ENCODE measurements at regions not wholly inside any gene's neighbourhood (a gene's known extent, or its start where the extent isn't known, plus 50 kb on each side); places are given as distances from the start of the nearest gene placed in this dataset.

DNA sequence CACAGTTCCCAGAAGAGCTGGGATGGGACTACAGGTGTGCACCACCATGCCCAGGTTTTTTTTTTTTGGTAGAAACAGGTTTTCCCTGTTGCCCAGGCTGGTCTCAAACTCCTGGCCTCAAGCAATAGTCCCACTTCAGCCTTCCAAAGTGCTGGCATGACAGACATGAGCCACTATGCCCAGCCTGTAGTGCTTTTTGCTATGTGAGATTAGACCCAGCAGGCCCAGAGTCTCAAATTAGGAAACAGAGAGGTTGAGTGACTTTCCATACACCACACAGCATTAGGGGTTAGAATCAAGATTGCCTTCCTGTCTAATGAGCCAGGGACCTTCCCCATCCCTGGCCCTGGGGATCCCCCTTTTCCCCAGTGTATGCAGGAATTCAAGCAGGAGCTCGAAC lies 90.8 kb upstream of the KCTD7 start:
- no peak overlapping the region for H3K27ac ChIP-seq (ENCODE audit: control insufficient read depth, insufficient read depth, low read length)
- H3K4me1 ChIP-seq (ENCODE audit: control insufficient read depth, extremely low read depth, insufficient read depth, low read length): no peaks in the 10 kb centered on the region
- no peaks in the 10 kb centered on the region for H3K27me3 ChIP-seq (ENCODE audit: control insufficient read depth, extremely low read depth, insufficient read depth, low read length)
- no peaks in the 10 kb centered on the region for H3K9me1 ChIP-seq (ENCODE audit: control insufficient read depth, extremely low read depth, insufficient read depth, low read length)
- TF ChIP-seq EZH2 (IDR thresholded peaks at IDR 0.05; ENCODE audit: low read length): no peak
- TF ChIP-seq, protein P1, sequence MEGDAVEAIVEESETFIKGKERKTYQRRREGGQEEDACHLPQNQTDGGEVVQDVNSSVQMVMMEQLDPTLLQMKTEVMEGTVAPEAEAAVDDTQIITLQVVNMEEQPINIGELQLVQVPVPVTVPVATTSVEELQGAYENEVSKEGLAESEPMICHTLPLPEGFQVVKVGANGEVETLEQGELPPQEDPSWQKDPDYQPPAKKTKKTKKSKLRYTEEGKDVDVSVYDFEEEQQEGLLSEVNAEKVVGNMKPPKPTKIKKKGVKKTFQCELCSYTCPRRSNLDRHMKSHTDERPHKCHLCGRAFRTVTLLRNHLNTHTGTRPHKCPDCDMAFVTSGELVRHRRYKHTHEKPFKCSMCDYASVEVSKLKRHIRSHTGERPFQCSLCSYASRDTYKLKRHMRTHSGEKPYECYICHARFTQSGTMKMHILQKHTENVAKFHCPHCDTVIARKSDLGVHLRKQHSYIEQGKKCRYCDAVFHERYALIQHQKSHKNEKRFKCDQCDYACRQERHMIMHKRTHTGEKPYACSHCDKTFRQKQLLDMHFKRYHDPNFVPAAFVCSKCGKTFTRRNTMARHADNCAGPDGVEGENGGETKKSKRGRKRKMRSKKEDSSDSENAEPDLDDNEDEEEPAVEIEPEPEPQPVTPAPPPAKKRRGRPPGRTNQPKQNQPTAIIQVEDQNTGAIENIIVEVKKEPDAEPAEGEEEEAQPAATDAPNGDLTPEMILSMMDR (optimal IDR thresholded peaks at IDR 0.05 in 1 of 3, IDR thresholded peaks at IDR 0.05 in 1 of 3, conservative IDR thresholded peaks at IDR 0.05 in 1 of 3; ENCODE audit: extremely low read depth in 1 of 3, insufficient read depth in 2 of 3, low read length in 3 of 3): no peak
- H3K4me3 ChIP-seq (ENCODE audit: control insufficient read depth in 2 of 3, extremely low read depth in 1 of 3, insufficient read depth in 2 of 3, low read depth in 1 of 3, low read length in 3 of 3): no peak overlapping the region
- no peak for FAIRE-seq
- no peak overlapping the region for H2AFZ ChIP-seq (ENCODE audit: control insufficient read depth, low read length)
- no peak for DNase-seq (ENCODE audit: low read depth, low spot score)
- H3K4me2 ChIP-seq (ENCODE audit: control insufficient read depth, extremely low read depth, insufficient read depth, low read depth, low read length): no peak overlapping the region
- H3K9me3 ChIP-seq (ENCODE audit: control insufficient read depth, low read depth, low read length): no peaks in the 10 kb centered on the region
- H3K9ac ChIP-seq (ENCODE audit: control insufficient read depth, extremely low read depth, insufficient read depth, low read length): no peak overlapping the region
- H4K20me1 ChIP-seq (ENCODE audit: control insufficient read depth, extremely low read depth, insufficient read depth, low read length): no peaks in the 10 kb centered on the region
- H3K79me2 ChIP-seq (ENCODE audit: control insufficient read depth, insufficient read depth, low read length): no peaks in the 10 kb centered on the region
- H3K36me3 ChIP-seq (ENCODE audit: control insufficient read depth in 2 of 2, extremely low read depth in 1 of 2, insufficient read depth in 2 of 2, low read length in 2 of 2): peaks cover 3 to 8% of the 10 kb centered on the region in 2 experiments
- dilution Hi-C loops (cut with MboI; ENCODE audit: extremely low pct_ligation_motif_present, low sequenced_read_pairs): no loop called here

DNA sequence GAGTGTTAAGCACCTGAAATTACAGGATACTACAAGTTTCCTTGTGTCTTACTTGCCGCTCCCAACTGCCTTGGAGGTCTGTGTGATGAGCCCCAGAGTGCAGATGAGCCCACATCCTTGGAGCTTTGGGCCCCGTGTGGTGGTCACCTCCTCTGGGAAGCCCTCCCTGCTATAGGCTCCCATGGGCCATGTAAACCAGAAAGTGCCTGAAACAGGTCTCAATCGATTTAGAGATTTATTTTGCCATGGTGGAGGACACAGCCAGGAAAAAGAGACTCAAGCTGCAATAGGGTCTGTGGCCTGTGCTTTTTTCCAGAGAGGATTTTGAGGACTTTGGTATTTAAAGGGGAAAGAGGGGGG lies 89.4 kb upstream of the KCTD7 start:
- Histone ChIP-seq H3K79me2 (ENCODE audit: control insufficient read depth, insufficient read depth, low read length) (no peaks in the 10 kb centered on the region), H3K4me3 (ENCODE audit: control insufficient read depth in 2 of 3, extremely low read depth in 1 of 3, insufficient read depth in 2 of 3, low read depth in 1 of 3, low read length in 3 of 3) (no peak overlapping the region), H3K27me3 (ENCODE audit: control insufficient read depth, extremely low read depth, insufficient read depth, low read length) (no peaks in the 10 kb centered on the region), H3K36me3 (ENCODE audit: control insufficient read depth in 2 of 2, extremely low read depth in 1 of 2, insufficient read depth in 2 of 2, low read length in 2 of 2) (peaks cover 6 to 11% of the 10 kb centered on the region in 2 experiments), H3K27ac (ENCODE audit: control insufficient read depth, insufficient read depth, low read length) (no peak overlapping the region), H3K4me2 (ENCODE audit: control insufficient read depth, extremely low read depth, insufficient read depth, low read depth, low read length) (no peak overlapping the region), H3K9ac (ENCODE audit: control insufficient read depth, extremely low read depth, insufficient read depth, low read length) (no peak overlapping the region), H3K4me1 (ENCODE audit: control insufficient read depth, extremely low read depth, insufficient read depth, low read length) (no peaks in the 10 kb centered on the region), H3K9me1 (ENCODE audit: control insufficient read depth, extremely low read depth, insufficient read depth, low read length) (no peaks in the 10 kb centered on the region), H4K20me1 (ENCODE audit: control insufficient read depth, extremely low read depth, insufficient read depth, low read length) (no peaks in the 10 kb centered on the region), H2AFZ (ENCODE audit: control insufficient read depth, low read length) (no peak overlapping the region), H3K9me3 (ENCODE audit: control insufficient read depth, low read depth, low read length) (no peaks in the 10 kb centered on the region)
- TF ChIP-seq, protein P1 (optimal IDR thresholded peaks at IDR 0.05 in 1 of 3, IDR thresholded peaks at IDR 0.05 in 1 of 3, conservative IDR thresholded peaks at IDR 0.05 in 1 of 3; ENCODE audit: extremely low read depth in 1 of 3, insufficient read depth in 2 of 3, low read length in 3 of 3): no peak
- no peak for TF ChIP-seq EZH2 (IDR thresholded peaks at IDR 0.05; ENCODE audit: low read length)
- DNase-seq (ENCODE audit: low read depth, low spot score) (no peak), FAIRE-seq (no peak)
- dilution Hi-C loops (cut with MboI; ENCODE audit: extremely low pct_ligation_motif_present, low sequenced_read_pairs): no loop called here
